Adrenal gland (tissue), 9 donors: ENCODE measurements at regions not wholly inside any gene's neighbourhood (a gene's known extent, or its start where the extent isn't known, plus 50 kb on each side); places are given as distances from the start of the nearest gene placed in this dataset.

Source experiments
- DNase-seq, 7 donors: peaks; one replicate each; pipeline ENCODE4 v3.0.0-alpha.2; 2019 to 2020
- H3K27ac ChIP-seq, 5 donors: fragments of 200-600 bp; sonication (generic) in 4 of 5; 1 replicate in 3 of 5; 2 replicates in 2 of 5; pipeline versions ENCODE4 v1.5.1 to v1.8.0; 2016 to 2020; ENCODE audit warnings: mild to moderate bottlenecking in 1 of 5
- H3K27me3 ChIP-seq: fragments of 200-600 bp; 2 replicates; pipeline ENCODE4 v1.8.0; 2021
- H3K36me3 ChIP-seq, 2 donors: fragments of 200-600 bp; replicated peaks in 1 of 2; 1 replicate in 1 of 2; 2 replicates in 1 of 2; pipeline versions ENCODE4 v1.5.1 to v1.8.0; 2018 to 2022
- H3K4me1 ChIP-seq, 2 donors: fragments of 200-600 bp; replicated peaks in 1 of 2; 1 replicate in 1 of 2; 2 replicates in 1 of 2; pipeline versions ENCODE4 v1.5.1 to v1.8.0; 2018 to 2021
- H3K4me3 ChIP-seq, 4 donors: fragments of 200-600 bp; sonication (generic) in 3 of 4; one replicate each; pipeline ENCODE4 v1.5.1; 2016 to 2018
- H3K9me3 ChIP-seq, 3 donors: fragments of 200-600 bp; sonication (generic) in 1 of 3; replicated peaks in 1 of 3; 1 replicate in 2 of 3; 2 replicates in 1 of 3; pipeline versions ENCODE4 v1.5.1 to v1.8.0; 2016 to 2021
- CTCF ChIP-seq, 6 experiments: fragments of 450-650 bp in 4 of 6; fragments of 200-600 bp in 2 of 6; sonication (generic) in 1 of 6; IDR thresholded peaks; 1 replicate in 5 of 6; 2 replicates in 1 of 6; pipeline versions ENCODE4 v1.5.1 to v1.8.0; 2016 to 2021; ENCODE audit warnings: antibody characterized with exemption in 6 of 6, mild to moderate bottlenecking in 2 of 6, moderate library complexity in 1 of 6
- POLR2A ChIP-seq, 2 donors: fragments of 450-650 bp; IDR thresholded peaks; one replicate each; pipeline ENCODE4 v1.6.1; 2017; ENCODE audit warnings: antibody characterized with exemption in 2 of 2, mild to moderate bottlenecking in 2 of 2, moderate library complexity in 1 of 2
- WGBS, 4 donors: extraction: QIAGEN DNeasy Blood & Tissue Kit in 2 of 4; methylation state at CpG; one replicate each; pipeline versions ENCODE4 v1.1.5 to v1.1.7; 2013 to 2017; 5-methylcytosine and 5-hydroxymethylcytosine counted together
- intact Hi-C, 2 donors: fragments of 100-400 bp; cut with DNase I; formaldehyde crosslinking; loops; one replicate each; pipeline versions ENCODE4 v1.14.1 to v1.15.0; 2022 to 2023
- donor health status: healthy with polysubstance abuse.
- donor health status: Bipolar disorder and iron deficiency.
- donor health status: DM: yes; HTN: yes; CAD: no.
- donor health status: DM: no; HTN: no; CAD: no.
- donor health status: DM: no; HTN: no; CAD: no.

GRCh38 chr11:129611661-129612446 lies 203.8 kb upstream of the TMEM45B start:
- Histone ChIP-seq H3K36me3 (no peaks in the 10 kb centered on the region), H3K4me1 (no peaks in the 10 kb centered on the region), H3K27ac (no peak overlapping the region), H3K9me3 (no peaks in the 10 kb centered on the region), H3K27me3 (no peaks in the 10 kb centered on the region), H3K4me3 (no peak overlapping the region)
- no peak for DNase-seq
- intact Hi-C loops, result no loop called here
- 53 to 59% (median 54%) methylated on average over 16 to 17 of the region's 17 CpGs for WGBS, 4 donors
- no peak for TF ChIP-seq CTCF (IDR thresholded peaks at IDR 0.05)
- no peak for TF ChIP-seq POLR2A (IDR thresholded peaks at IDR 0.05)

GRCh38 chr11:129612447-129612961 lies 203.1 kb upstream of the TMEM45B start:
- no peaks in the 10 kb centered on the region for H3K9me3 ChIP-seq
- WGBS, 4 donors, result 52 to 65% (median 64%) methylated on average over 7 to 8 of the region's 8 CpGs
- intact Hi-C loops, result no loop called here

GRCh38 chr11:129613071-129613470 lies 202.6 kb upstream of the TMEM45B start:
- intact Hi-C loops, result no loop called here
- H3K4me1 ChIP-seq, result no peaks in the 10 kb centered on the region
- H3K9me3 ChIP-seq, result no peaks in the 10 kb centered on the region
- H3K4me3 ChIP-seq, result no peak overlapping the region
- no peak overlapping the region for H3K27ac ChIP-seq
- no peaks in the 10 kb centered on the region for H3K36me3 ChIP-seq
- WGBS, 4 donors, result 66 to 93% (median 85%) methylated on average over 3 of the region's 3 CpGs
- DNase-seq, result no peak
- no peaks in the 10 kb centered on the region for H3K27me3 ChIP-seq
- TF ChIP-seq POLR2A (IDR thresholded peaks at IDR 0.05), result no peak
- no peak for TF ChIP-seq CTCF (IDR thresholded peaks at IDR 0.05)

More at GRCh38 chr11:129612447-129612961, 203.1 kb upstream of the TMEM45B start:
- DNase-seq, result no peak
- H3K36me3 ChIP-seq, result no peaks in the 10 kb centered on the region
- TF ChIP-seq POLR2A (IDR thresholded peaks at IDR 0.05), result no peak
- no peak for TF ChIP-seq CTCF (IDR thresholded peaks at IDR 0.05)
- no peak overlapping the region for H3K4me3 ChIP-seq
- no peaks in the 10 kb centered on the region for H3K27me3 ChIP-seq
- no peak overlapping the region for H3K27ac ChIP-seq
- H3K4me1 ChIP-seq, result no peaks in the 10 kb centered on the region

- H3K36me3 ChIP-seq, result no peaks in the 10 kb centered on the region
- no peaks in the 10 kb centered on the region for H3K9me3 ChIP-seq
- H3K4me3 ChIP-seq, result no peak overlapping the region
- no peaks in the 10 kb centered on the region for H3K4me1 ChIP-seq
- intact Hi-C loops, result no loop called here
- no peaks in the 10 kb centered on the region for H3K27me3 ChIP-seq
- H3K27ac ChIP-seq, result no peak overlapping the region
- DNase-seq, result no peak
- 74 to 84% (median 82%) methylated on average over 9 to 11 of the region's 11 CpGs for WGBS, 4 donors
- TF ChIP-seq CTCF (IDR thresholded peaks at IDR 0.05) (no peak), POLR2A (IDR thresholded peaks at IDR 0.05) (no peak)
Observed at GRCh38 chr11:129614256-129614944, 201.2 kb upstream of the TMEM45B start.
